Epithelial cell of prostate (primary cell): ENCODE measurements at regions not wholly inside any gene's neighbourhood (a gene's known extent, or its start where the extent isn't known, plus 50 kb on each side); places are given as distances from the start of the nearest gene placed in this dataset.
"Not testable (repeated sequence)": the region's sequence is repeated elsewhere in the genome, so short reads cannot be mapped to it uniquely, and the experiment has no call there.

Experiments used
- DNase-seq: peaks from one replicate; pipeline ENCODE4 v3.0.0-alpha.2; 2011; ENCODE audit warnings: low read depth, low spot score
- H3K27ac ChIP-seq: fragments of 450-650 bp; 2 replicates; pipeline ENCODE4 v1.5.1; 2017; ENCODE audit warnings: mild to moderate bottlenecking

- no peak for DNase-seq
- no peak overlapping the region for H3K27ac ChIP-seq
Observed at GRCh38 chr3:158026236-158026635, 80.0 kb downstream of the SHOX2 start.

GRCh38 chr3:158019897-158020296, 86.3 kb downstream of the SHOX2 start:
- not testable (repeated sequence) for DNase-seq, H3K27ac ChIP-seq

DNA sequence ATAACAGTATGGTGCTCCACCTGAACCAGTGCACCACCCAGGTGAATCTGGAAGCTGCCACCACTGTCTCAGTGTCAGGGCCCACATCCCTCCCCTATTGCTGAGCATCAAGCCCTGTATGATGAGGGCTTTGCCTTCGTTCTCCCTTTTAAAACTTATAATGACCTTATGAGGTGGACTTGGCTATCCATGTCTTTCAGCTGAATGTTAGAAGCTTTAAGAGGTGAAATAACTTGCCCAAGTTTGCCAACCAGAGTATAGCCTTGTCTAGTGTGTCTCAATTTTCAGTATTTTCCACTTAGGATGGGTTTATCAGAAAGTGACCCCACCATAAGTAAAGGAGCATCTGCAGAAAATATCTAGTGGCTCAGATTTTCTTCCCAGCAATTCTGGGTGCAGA, 87.8 kb downstream of the SHOX2 start:
- no peak for DNase-seq
- H3K27ac ChIP-seq: no peak overlapping the region

DNA sequence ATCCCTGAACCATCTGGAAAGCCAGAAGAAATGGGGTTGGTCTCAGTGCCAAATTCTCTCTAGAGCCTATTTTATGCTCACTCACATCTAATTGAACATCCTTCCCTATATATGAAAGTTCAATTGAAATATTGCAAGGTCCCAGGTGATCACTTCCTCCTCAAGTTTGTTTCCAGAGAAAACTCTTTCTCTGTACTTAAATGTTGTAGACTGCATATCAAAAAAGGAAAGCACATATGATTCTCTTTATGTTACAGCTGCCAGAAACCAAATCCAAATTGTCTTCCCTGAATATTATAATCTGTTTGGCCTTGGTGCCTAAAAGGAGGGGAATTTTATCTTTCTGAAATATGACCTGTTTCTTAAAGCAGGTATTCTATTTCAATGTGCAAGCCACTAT, 93.3 kb downstream of the SHOX2 start:
- no peak overlapping the region for H3K27ac ChIP-seq
- DNase-seq: no peak

GRCh38 chr3:158005391-158006100, 100.7 kb downstream of the SHOX2 start:
- no peak overlapping the region for H3K27ac ChIP-seq
- DNase-seq: no peak

- DNase-seq: no peak
- no peak overlapping the region for H3K27ac ChIP-seq
Observed at GRCh38 chr3:157999246-157999645, 107.0 kb downstream of the SHOX2 start.

- DNase-seq: no peak
- no peak overlapping the region for H3K27ac ChIP-seq
Observed at GRCh38 chr3:157982359-157982758, 123.9 kb downstream of the SHOX2 start.

GRCh38 chr3:157981819-157982218, 124.4 kb downstream of the SHOX2 start:
- H3K27ac ChIP-seq: no peak overlapping the region
- peak; percentile 48 for DNase-seq

DNA sequence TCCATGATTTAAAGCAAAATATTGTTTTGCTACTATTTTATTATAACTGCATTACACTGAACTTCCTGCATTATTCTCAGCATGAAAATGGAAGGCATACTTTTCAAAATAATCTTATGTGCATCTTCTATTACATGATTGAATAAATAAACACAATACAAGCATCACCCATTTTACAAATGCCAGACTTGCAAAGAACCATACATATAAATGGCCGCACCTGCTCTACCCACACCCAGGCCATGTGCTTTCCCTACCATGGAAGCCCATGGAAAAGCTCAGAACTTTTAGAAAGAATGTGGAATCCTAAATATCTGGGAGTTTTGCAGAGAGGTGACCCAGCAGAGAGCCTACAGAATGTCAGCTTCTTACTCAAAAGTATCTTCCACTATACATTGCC, 127.2 kb downstream of the SHOX2 start:
- no peak for DNase-seq
- H3K27ac ChIP-seq: no peak overlapping the region

GRCh38 chr3:157961665-157962064, 144.6 kb downstream of the SHOX2 start:
- DNase-seq: no peak
- no peak overlapping the region for H3K27ac ChIP-seq

GRCh38 chr3:157958457-157958856, 147.8 kb downstream of the SHOX2 start:
- DNase-seq: no peak
- H3K27ac ChIP-seq: no peak overlapping the region

GRCh38 chr3:157956850-157957249, 149.4 kb downstream of the SHOX2 start:
- no peak for DNase-seq
- H3K27ac ChIP-seq: no peak overlapping the region

- no peak overlapping the region for H3K27ac ChIP-seq
Observed at GRCh38 chr3:157956176-157956575, 150.0 kb downstream of the SHOX2 start.

DNA sequence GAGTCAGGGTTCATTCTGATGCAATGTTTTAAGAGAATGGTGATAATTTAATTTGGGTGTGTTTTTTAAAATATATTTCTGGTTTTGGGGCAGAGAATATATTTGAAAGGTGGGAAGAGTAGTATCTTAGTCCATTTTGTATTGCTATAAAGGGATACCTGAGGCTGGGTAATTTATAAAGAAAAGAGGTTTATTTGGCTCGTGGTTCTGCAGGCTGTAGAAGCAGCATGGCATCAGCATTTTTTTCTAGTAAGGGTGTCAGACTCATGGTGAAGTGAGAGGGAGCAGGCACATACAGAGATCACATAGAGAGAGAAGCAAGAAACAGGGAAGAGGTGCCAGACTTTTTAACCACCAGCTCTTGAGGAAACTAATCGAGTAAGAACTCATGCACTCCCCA, 152.7 kb downstream of the SHOX2 start:
- no peak overlapping the region for H3K27ac ChIP-seq
- no peak for DNase-seq

More at GRCh38 chr3:157956176-157956575, 150.0 kb downstream of the SHOX2 start:
- DNase-seq: no peak

- H3K27ac ChIP-seq: no peak overlapping the region
- DNase-seq: no peak
Observed at GRCh38 chr3:157948605-157949383, 157.4 kb downstream of the SHOX2 start.

DNA sequence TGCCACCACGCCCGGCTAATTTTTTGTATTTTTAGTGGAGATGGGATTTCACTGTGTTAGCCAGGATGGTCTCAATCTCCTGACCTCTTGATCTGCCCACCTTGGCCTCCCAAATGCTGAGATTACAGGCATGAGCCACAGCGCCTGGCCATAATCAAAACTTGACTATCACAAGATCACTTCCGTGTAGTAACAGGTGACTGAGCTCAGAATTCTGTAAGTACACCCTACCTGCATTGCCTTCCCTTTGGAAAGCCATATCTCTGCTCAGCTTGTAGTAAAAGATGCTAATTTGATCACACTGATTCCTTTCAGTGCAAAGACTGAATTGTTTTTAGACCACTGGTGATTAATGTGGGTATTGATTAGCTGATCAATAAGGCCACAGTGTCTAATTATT, 167.1 kb downstream of the SHOX2 start:
- no peak overlapping the region for H3K27ac ChIP-seq
- DNase-seq: no peak

GRCh38 chr3:157938154-157938779, 168.0 kb downstream of the SHOX2 start:
- no peak overlapping the region for H3K27ac ChIP-seq
- DNase-seq: peak; percentile 16

- no peak overlapping the region for H3K27ac ChIP-seq
- no peak for DNase-seq
Observed at GRCh38 chr3:157931517-157931916, 174.7 kb downstream of the SHOX2 start.

DNA sequence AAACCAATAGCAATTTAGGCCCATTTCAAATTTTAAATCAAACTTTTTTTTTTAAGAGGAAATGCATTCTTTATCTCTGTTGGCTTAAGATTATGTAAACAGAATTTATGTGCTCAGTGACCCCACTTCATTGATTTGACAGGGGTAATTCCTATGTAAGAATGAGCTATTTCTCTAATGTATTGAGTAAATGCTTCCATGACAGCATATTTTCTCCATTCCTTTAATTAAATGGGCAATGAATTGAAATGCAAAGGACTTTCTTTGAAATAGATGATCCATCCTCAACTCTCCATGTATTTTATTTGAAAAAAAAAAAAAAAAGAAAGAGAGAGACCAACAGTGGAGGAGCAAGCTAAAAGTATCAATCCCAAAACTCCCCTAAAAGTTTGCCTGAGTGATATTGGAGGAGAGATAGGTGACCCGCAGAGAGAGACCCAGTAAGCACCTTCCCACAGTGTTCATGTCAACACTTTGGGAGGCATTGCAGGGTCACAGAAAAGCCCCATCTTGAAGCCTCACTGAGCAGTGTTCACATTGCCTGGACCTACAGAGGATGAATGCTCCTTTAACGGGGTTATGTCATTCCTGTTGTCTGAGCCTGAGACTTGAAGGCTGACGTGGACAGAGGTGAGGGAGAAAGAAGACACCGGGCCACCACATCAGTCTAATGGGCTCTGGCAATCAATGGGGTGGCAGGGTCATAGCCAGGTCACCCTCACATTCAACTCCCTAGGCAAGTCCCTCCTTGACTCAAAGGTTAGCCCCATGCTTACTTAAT, 176.0 kb downstream of the SHOX2 start:
- no peak overlapping the region for H3K27ac ChIP-seq
- DNase-seq: no peak

DNA sequence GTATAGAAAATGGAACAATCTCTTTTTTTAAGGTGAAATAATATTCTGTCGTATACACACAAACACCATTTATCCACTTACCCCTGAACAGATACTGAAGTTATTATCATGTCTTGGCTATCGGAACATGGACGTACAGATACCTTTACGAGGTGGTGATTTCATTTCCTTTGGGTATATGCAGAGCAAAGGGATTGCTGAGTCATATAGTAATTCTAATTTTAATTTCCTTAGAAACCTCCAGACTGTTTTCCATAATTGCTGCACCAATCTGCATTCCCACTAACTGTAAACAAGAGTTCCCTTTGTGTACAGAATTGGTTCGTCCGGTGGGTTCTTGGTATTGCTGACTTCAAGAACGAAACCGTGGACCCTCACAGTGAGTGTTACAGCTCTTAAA, 179.4 kb downstream of the SHOX2 start:
- no peak for DNase-seq
- no peak overlapping the region for H3K27ac ChIP-seq

DNA sequence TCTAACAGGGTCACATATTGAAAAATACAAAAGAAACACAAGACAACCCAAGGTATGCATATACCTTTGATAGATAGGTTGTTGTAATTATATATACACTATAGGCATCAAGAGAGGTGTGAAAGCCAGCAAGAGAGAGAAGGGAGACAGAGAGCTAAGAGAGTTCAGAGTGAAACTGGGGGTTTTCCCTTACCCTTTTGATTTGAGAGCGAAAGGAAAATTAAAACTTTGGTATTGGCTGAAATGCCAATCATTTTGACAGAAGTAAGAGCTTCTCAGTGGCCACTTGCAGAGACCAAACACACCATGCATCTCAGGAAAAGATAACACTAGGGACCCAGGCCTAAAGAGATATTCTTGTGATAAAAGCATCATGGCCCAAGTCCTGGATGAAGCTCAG, 183.6 kb downstream of the SHOX2 start:
- no peak for DNase-seq
- no peak overlapping the region for H3K27ac ChIP-seq
